GM19025 (cell line): ENCODE measurements at regions not wholly inside any gene's neighbourhood (a gene's known extent, or its start where the extent isn't known, plus 50 kb on each side); places are given as distances from the start of the nearest gene placed in this dataset.
"Not testable (repeated sequence)": the region's sequence is repeated elsewhere in the genome, so short reads cannot be mapped to it uniquely, and the experiment has no call there.

Experiments used
- ATAC-seq: cut with Tn5 transposase; IDR thresholded peaks from one replicate; pipeline ENCODE4 v1.9.1; 2021; ENCODE audit warnings: mild to moderate bottlenecking, low read depth, moderate library complexity; ENCODE audit not compliant: unreplicated experiment

GRCh38 chr5:158607088-158607487 lies 492.6 kb downstream of the EBF1 start:
- ATAC-seq = no peak

GRCh38 chr5:158606233-158606632 lies 493.5 kb downstream of the EBF1 start:
- no peak for ATAC-seq

GRCh38 chr5:158602981-158603380 lies 496.7 kb downstream of the EBF1 start:
- ATAC-seq = no peak

- ATAC-seq = no peak
Observed at GRCh38 chr5:158601118-158601517, 498.6 kb downstream of the EBF1 start.

- ATAC-seq = no peak
Observed at GRCh38 chr5:158600679-158601078, 499.0 kb downstream of the EBF1 start.

- ATAC-seq = no peak
Observed at GRCh38 chr5:158599157-158599556, 500.6 kb downstream of the EBF1 start.

- no peak for ATAC-seq
Observed at GRCh38 chr5:158594595-158595242, 505.0 kb downstream of the EBF1 start.

- no peak for ATAC-seq
Observed at GRCh38 chr5:158593925-158594324, 505.8 kb downstream of the EBF1 start.

GRCh38 chr5:158591301-158591863 lies 508.3 kb downstream of the EBF1 start:
- ATAC-seq = no peak

- no peak for ATAC-seq
Observed at GRCh38 chr5:158590746-158591300, 508.9 kb downstream of the EBF1 start.

- ATAC-seq = no peak
Observed at GRCh38 chr5:158589939-158590338, 509.8 kb downstream of the EBF1 start.

GRCh38 chr5:158588617-158589016 lies 511.1 kb downstream of the EBF1 start:
- no peak for ATAC-seq

- no peak for ATAC-seq
Observed at GRCh38 chr5:158586054-158586453, 513.7 kb downstream of the EBF1 start.

- not testable (repeated sequence) for ATAC-seq
Observed at GRCh38 chr5:158582669-158583068, 517.0 kb downstream of the EBF1 start.

- ATAC-seq = no peak
Observed at GRCh38 chr5:158573829-158574228, 525.9 kb downstream of the EBF1 start.

GRCh38 chr5:158570502-158570901 lies 529.2 kb downstream of the EBF1 start:
- ATAC-seq = no peak

GRCh38 chr5:158569534-158569933 lies 530.2 kb downstream of the EBF1 start:
- ATAC-seq = no peak

GRCh38 chr5:158565017-158565789 lies 534.5 kb downstream of the EBF1 start:
- no peak for ATAC-seq

GRCh38 chr5:158563760-158564390 lies 535.8 kb downstream of the EBF1 start:
- no peak for ATAC-seq

- ATAC-seq = no peak
Observed at GRCh38 chr5:158561562-158562190, 538.0 kb downstream of the EBF1 start.

- ATAC-seq = peak; percentile 97
Observed at GRCh38 chr5:158560170-158560569, 539.5 kb downstream of the EBF1 start.
